ENCODE measurements at regions not wholly inside any gene's neighbourhood (a gene's known extent, or its start where the extent isn't known, plus 50 kb on each side); places are given as distances from the start of the nearest gene placed in this dataset.

DNA sequence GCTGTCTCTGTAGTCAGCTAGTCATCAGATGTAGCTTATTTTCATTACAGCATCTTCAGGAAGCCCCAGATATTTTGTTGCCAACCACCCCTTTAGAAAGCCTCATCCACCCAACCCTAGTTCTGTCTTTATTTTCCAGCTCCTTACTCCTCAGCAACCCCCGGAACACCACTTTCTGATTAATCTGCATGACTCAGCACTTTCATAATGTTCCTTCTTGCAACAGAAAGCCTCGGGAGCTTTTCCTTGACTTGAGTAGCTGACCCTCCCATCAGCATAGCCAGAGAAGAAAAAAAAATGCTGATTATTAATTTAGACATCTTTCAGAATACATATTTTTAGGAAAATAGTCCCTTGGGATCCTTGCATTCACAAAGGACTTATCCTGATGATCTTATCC, 244.0 kb upstream of the CXCL12 start:
- no peak overlapping the region for H3K27ac Mint-ChIP-seq
- H3K9me3 Mint-ChIP-seq: no peaks in the 10 kb centered on the region
- H3K36me3 Mint-ChIP-seq (ENCODE audit: low read depth): no peaks in the 10 kb centered on the region
- H3K27me3 Mint-ChIP-seq: no peaks in the 10 kb centered on the region
- ChIA-PET POLR2A (no interaction called here), CTCF (no interaction called here)
- DNase-seq: no peak
- H3K4me1 Mint-ChIP-seq: no peaks in the 10 kb centered on the region
- H3K4me3 Mint-ChIP-seq: no peak overlapping the region

DNA sequence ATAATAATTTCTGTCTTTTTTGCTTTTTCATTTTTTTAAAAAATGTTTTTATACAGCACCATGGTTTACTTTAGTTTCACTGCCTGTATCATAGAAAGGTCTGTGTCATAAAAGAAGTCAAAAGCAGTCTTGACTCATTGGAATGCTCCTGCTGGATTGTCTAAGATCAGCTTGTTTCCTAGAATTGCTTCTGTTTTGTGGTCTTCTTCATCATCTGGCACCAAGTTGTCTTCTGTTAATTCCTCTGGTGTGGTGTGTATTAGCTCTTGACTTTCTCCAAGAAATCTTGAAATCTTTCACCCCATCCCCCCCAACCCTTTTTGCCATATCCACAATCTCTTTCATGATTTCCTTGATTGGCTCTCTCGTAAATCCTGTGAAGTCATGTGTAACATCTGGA, 250.3 kb upstream of the CXCL12 start:
- CTCF ChIA-PET: no interaction called here
- Mint-ChIP-seq H3K27me3 (no peaks in the 10 kb centered on the region), H3K36me3 (ENCODE audit: low read depth) (no peaks in the 10 kb centered on the region), H3K4me1 (no peaks in the 10 kb centered on the region), H3K9me3 (no peaks in the 10 kb centered on the region), H3K4me3 (no peak overlapping the region), H3K27ac (no peak overlapping the region)
- POLR2A ChIA-PET: no interaction called here
- DNase-seq: no peak

DNA sequence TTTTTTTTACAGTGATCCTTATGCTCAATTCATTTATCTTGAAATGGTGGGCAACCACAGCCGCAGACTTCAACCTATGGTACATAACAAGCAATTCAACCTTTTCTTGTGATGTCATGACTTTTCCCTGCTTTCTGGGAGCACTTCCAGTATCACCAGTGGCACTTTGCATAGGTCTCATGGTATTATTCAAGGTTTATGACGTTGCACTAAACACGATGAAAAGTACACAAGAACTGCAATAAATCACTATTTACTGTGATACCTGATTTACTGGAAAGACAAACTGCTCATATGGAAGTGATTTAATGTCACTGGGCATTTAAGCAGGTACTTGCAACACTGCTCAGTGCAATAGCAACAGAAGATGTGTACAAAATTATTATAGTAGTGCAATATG, 251.7 kb upstream of the CXCL12 start:
- H3K9me3 Mint-ChIP-seq: no peaks in the 10 kb centered on the region
- POLR2A ChIA-PET: no interaction called here
- H3K36me3 Mint-ChIP-seq (ENCODE audit: low read depth): no peaks in the 10 kb centered on the region
- no peak overlapping the region for H3K4me3 Mint-ChIP-seq
- CTCF ChIA-PET: no interaction called here
- no peak overlapping the region for H3K27ac Mint-ChIP-seq
- H3K4me1 Mint-ChIP-seq: no peaks in the 10 kb centered on the region
- no peak for DNase-seq
- no peaks in the 10 kb centered on the region for H3K27me3 Mint-ChIP-seq

DNA sequence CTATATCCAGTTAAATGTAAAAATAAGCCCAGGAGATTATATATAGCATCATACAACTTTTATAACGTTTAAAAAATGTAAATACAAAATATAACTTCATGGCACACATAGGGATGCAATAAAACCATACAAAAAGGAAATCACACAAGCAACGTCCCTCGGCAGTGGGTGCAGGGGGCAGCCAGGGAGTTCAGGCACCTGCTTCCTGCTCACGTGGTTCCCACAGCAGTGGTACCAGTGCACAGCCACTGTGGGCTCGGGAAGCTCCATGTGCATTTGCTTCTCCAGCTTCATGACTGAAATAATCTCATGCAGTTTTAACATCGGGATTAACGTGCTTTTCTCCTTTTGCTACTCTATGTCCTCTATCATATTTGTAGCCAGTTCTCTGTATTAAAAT, 255.5 kb upstream of the CXCL12 start:
- Mint-ChIP-seq H3K27me3 (no peaks in the 10 kb centered on the region), H3K9me3 (no peaks in the 10 kb centered on the region), H3K4me3 (no peak overlapping the region), H3K36me3 (ENCODE audit: low read depth) (no peaks in the 10 kb centered on the region), H3K4me1 (no peaks in the 10 kb centered on the region), H3K27ac (no peak overlapping the region)
- CTCF ChIA-PET: no interaction called here
- no peak for DNase-seq
- POLR2A ChIA-PET: no interaction called here

DNA sequence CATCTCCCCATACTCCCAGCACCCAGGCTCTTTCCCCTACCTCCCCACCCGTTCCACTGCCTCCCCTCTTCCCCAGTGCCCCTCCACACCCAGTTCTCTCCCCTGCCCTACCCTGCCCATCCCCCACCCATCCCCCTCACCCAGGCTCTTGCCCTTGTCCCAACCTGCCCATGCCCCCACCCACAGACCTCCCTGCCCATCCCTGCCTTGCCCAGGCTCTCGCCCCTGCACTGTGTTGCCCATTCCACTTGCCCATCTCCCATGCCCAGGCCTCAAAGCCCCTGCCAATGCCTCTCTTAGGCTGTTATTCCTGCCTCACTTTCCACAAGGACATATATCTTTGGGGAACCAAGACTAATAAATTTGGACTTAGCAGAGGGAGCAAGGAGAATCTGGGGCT, 262.6 kb upstream of the CXCL12 start:
- no peaks in the 10 kb centered on the region for H3K36me3 Mint-ChIP-seq (ENCODE audit: low read depth)
- H3K4me3 Mint-ChIP-seq: no peak overlapping the region
- H3K27me3 Mint-ChIP-seq: no peaks in the 10 kb centered on the region
- DNase-seq: no peak
- no peak overlapping the region for H3K27ac Mint-ChIP-seq
- POLR2A ChIA-PET: no interaction called here
- no peaks in the 10 kb centered on the region for H3K9me3 Mint-ChIP-seq
- no peaks in the 10 kb centered on the region for H3K4me1 Mint-ChIP-seq
- CTCF ChIA-PET: no interaction called here

DNA sequence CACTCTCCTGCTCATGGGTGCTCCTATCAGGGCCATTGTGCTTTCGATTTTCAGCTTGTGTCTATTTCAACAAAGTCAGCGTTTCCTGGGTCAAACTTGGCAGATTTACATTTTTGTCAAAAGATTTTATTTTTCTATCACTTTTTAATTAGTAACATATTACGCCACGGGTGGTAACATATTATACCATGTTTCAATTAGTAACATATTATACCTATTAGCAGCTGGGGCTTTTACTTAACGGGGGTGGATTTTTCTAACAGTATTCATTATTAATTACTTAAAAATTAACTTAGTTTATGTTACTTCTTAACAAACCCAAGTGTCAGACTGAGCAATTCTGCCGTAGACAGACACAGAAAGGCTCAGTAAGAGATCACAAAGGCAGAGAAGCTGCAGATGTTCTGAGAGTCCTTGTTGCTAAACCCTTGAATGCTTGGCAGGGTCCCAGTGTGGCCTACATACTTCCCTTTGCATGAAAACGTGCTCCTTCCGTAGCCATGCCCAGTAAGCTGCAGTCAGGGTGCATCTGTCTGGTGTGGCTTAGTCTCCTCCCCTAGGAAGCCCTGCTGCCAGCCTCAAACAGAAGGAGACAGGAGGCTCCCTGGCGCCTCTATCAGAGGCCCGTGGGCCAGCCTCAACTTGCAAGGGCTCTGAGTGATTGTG, 263.1 kb upstream of the CXCL12 start:
- POLR2A ChIA-PET: no interaction called here
- no peaks in the 10 kb centered on the region for H3K9me3 Mint-ChIP-seq
- no peaks in the 10 kb centered on the region for H3K36me3 Mint-ChIP-seq (ENCODE audit: low read depth)
- no peaks in the 10 kb centered on the region for H3K27me3 Mint-ChIP-seq
- CTCF ChIA-PET: no interaction called here
- DNase-seq: no peak
- H3K27ac Mint-ChIP-seq: no peak overlapping the region
- H3K4me3 Mint-ChIP-seq: no peak overlapping the region
- H3K4me1 Mint-ChIP-seq: no peaks in the 10 kb centered on the region

DNA sequence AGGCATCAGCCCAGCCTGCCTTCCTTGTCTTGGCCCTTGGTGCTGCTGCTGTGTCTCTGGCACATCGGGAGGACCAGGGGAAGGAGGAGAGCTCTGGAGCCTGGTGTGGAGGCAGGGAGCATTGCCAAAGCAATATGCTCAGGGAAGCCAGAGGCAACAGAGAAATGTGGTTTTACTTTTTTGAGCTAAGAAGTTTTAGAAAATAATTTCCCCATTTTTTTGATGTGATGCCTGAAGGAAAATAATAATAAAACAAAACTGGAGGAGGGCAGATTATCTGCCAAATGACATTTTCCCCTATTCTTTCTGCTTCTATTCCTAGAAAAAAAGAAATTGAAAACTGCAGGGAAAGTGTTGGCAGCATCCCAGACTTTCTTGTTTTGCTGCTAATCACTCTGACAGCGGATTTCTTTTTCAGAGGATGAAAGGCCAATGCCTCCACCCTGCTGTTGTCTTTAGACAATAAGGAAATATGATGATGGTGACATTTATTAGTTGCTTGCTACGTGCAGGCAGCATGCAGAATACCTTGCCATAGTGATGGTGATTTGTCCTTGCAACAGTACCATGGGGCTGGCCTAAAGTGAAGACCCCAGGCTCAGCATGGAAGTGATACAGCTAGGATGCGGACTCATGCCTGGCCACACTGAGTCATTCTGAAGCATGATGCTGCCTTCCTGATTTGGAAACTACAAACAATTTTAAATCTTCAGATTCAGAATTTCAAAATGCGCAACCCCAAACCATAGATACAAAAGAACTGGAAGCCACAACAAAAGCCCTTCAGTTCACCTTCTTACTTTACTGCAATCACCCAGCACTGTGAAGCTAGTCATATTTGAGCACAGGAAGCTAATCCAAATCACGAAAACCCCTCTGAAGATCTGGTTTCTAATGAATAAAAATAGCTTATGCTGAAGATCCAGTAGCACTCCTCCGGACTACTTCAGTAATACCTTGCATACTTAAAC, 260.2 kb upstream of the TMEM72 start:
- Mint-ChIP-seq H3K36me3 (ENCODE audit: low read depth) (no peaks in the 10 kb centered on the region), H3K9me3 (no peaks in the 10 kb centered on the region), H3K27ac (no peak overlapping the region), H3K27me3 (no peaks in the 10 kb centered on the region), H3K4me1 (no peaks in the 10 kb centered on the region), H3K4me3 (no peak overlapping the region)
- CTCF ChIA-PET: no interaction called here
- no peak for DNase-seq
- POLR2A ChIA-PET: no interaction called here

DNA sequence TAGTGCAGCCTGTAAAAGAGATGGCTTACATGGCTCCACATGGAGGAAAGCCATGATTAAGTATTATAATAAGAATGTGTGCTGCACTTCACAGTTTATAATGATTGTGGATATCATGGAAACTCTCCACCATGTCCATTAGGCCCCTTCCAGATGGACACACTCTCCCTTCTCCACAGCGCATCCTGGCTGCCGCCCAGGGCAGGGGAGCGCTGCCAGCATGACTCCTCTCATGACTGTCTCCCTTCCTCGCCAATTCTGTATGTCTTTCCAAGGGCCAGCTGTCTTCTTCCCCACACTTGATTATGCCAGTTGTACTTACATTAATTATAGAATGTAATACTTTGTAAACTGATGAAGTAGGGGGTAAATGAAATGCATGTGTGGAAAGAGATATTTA, 259.3 kb upstream of the TMEM72 start:
- Mint-ChIP-seq H3K27ac (no peak overlapping the region), H3K36me3 (ENCODE audit: low read depth) (no peaks in the 10 kb centered on the region), H3K9me3 (no peaks in the 10 kb centered on the region), H3K27me3 (no peaks in the 10 kb centered on the region), H3K4me3 (no peak overlapping the region), H3K4me1 (no peaks in the 10 kb centered on the region)
- DNase-seq: no peak
- ChIA-PET POLR2A (no interaction called here), CTCF (no interaction called here)

DNA sequence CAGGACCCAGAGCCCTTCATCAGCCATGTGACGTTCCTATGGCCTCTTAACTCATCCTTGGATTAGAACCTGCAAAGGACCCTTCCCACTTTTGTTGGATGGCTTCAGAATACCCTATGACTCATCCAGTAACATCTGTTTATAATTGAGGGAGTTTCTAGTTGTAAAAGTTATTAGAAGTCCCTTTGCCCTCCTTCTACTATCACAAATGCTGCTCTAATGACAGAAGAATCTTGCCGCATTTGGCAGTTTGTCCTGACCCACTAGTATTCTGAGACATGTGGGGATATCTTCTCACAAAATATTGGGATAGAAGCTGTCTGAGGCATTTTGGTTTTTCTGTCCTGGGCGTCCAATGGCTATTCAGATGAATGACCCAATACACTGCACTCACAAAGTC, 251.8 kb upstream of the TMEM72 start:
- Mint-ChIP-seq H3K36me3 (ENCODE audit: low read depth) (no peaks in the 10 kb centered on the region), H3K4me3 (no peak overlapping the region), H3K4me1 (no peaks in the 10 kb centered on the region), H3K9me3 (peaks cover 4% of the 10 kb centered on the region), H3K27me3 (no peaks in the 10 kb centered on the region), H3K27ac (no peak overlapping the region)
- ChIA-PET CTCF (no interaction called here), POLR2A (no interaction called here)
- DNase-seq: no peak

DNA sequence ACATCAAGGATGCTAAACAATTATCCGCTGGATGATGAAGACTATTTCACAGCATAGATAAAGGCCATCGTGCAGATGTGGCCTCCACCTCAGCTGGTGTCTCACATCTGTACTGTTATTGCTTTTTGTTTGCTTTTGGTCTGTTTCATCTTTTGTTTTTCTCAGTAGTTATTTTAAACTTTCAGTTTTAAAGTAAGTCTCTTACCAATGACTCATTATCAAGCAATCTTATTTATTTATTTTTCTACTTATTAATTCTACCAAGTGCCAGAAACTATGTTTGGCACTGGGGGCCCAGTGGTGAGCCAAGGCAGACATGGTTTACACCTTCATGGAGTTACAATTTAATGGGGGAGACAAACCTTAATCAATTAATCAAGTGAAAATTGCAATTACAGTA, 250.9 kb upstream of the TMEM72 start:
- peaks cover 4% of the 10 kb centered on the region for H3K9me3 Mint-ChIP-seq
- ChIA-PET POLR2A (no interaction called here), CTCF (no interaction called here)
- H3K4me3 Mint-ChIP-seq: no peak overlapping the region
- H3K27me3 Mint-ChIP-seq: no peaks in the 10 kb centered on the region
- no peak overlapping the region for H3K27ac Mint-ChIP-seq
- no peaks in the 10 kb centered on the region for H3K4me1 Mint-ChIP-seq
- DNase-seq: no peak
- H3K36me3 Mint-ChIP-seq (ENCODE audit: low read depth): no peaks in the 10 kb centered on the region

DNA sequence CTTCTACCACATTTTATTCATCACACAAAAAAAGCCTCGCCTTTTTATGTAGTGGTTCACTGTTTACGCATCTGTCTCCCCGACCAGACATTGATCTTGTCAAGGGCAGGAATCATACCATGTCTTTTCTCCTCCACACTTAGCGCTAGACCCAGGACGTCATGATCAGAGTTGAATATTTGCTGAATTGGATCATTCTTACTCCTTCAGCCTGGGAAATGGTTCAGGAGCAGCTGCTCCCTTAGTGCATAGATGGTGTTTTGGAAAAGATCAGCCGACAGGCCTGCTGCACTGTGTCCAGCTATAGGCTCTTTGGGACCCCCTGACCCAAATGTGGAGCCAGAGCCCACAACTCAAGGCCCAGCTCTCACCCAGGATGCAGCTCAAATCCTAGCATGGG, 249.1 kb upstream of the TMEM72 start:
- Mint-ChIP-seq H3K27ac (no peak overlapping the region), H3K4me1 (no peaks in the 10 kb centered on the region), H3K36me3 (ENCODE audit: low read depth) (no peaks in the 10 kb centered on the region), H3K27me3 (no peaks in the 10 kb centered on the region), H3K4me3 (no peak overlapping the region), H3K9me3 (peaks cover 4% of the 10 kb centered on the region)
- DNase-seq: no peak
- ChIA-PET POLR2A (no interaction called here), CTCF (no interaction called here)

DNA sequence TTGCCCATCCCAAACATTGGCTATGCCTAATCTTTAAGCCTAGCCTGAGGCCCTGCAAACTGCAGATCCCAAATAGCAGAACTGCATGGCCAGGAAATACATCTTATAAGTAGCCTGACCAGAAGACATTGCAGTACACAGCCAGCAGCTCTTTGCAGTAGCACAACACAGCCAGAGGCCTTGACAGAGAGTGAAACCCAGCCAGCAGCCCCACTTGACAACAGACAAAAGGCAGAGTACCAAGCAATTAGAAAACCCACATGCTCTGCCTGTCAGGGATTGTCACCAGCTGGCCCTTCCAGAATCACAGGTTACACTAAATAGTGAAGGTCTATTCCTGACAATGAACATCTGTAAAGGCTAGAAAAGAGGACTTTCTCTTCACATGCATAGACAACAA, 242.8 kb upstream of the TMEM72 start:
- no peaks in the 10 kb centered on the region for H3K9me3 Mint-ChIP-seq
- H3K4me1 Mint-ChIP-seq: no peaks in the 10 kb centered on the region
- H3K4me3 Mint-ChIP-seq: no peak overlapping the region
- CTCF ChIA-PET: no interaction called here
- no peak overlapping the region for H3K27ac Mint-ChIP-seq
- H3K36me3 Mint-ChIP-seq (ENCODE audit: low read depth): no peaks in the 10 kb centered on the region
- POLR2A ChIA-PET: no interaction called here
- no peak for DNase-seq
- no peaks in the 10 kb centered on the region for H3K27me3 Mint-ChIP-seq

DNA sequence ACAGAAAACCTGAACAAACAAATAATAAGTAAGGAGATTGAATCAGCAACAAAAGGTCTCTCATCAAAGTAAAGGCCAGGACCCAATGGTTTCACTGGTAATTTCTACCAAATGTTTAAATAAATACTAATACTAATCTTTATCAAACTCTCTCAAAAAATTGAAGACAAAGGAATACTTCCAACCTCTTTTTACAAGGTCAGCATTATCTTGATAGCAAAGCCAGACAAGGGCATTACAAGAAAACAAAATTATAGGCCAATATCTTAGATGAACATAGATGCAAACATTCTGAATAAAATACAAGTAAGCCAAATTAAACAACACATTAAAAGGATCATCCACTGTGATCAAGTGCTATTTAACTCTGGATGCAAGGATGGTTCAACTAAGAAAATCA, 239.8 kb upstream of the TMEM72 start:
- ChIA-PET POLR2A (no interaction called here), CTCF (no interaction called here)
- no peak for DNase-seq
- Mint-ChIP-seq H3K36me3 (ENCODE audit: low read depth) (no peaks in the 10 kb centered on the region), H3K27ac (no peak overlapping the region), H3K9me3 (no peaks in the 10 kb centered on the region), H3K4me1 (no peaks in the 10 kb centered on the region), H3K4me3 (no peak overlapping the region), H3K27me3 (no peaks in the 10 kb centered on the region)

DNA sequence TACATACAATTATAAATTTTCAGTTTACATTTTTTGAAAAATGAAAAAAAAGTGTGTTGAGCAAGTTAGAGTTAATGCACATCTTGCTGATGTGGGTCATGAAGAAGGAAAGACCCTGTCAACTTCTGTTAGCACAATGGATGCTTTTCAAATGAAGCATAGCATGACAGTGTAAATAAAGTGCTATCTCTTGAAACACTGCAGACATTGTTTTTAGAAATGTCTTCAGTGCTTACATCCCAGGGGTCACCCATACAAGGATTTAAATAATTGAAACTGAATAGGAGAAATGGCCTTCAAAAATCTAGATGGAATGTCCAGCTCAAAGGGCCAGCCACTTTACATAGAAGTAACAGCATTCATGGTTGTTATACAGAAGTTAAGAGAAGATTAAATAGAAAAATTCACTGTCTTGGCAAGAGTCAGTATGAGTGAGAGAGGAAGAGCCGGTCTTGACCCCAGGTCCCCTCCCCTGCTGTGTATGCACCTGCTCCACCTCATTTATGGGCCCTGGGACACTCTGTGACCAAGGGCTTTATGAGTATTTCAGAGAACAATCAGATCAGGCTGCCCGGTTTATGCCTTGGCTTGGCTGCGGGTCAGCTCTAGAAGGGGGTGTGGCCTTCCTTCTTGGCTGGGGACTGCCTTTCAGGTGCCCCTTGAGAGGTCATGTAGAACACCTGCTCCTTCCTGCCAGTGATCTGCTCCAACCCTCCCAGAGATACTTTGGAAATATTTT, 237.7 kb upstream of the TMEM72 start:
- no peaks in the 10 kb centered on the region for H3K9me3 Mint-ChIP-seq
- H3K27ac Mint-ChIP-seq: no peak overlapping the region
- no peaks in the 10 kb centered on the region for H3K4me1 Mint-ChIP-seq
- ChIA-PET POLR2A (no interaction called here), CTCF (no interaction called here)
- DNase-seq: no peak
- no peaks in the 10 kb centered on the region for H3K36me3 Mint-ChIP-seq (ENCODE audit: low read depth)
- H3K4me3 Mint-ChIP-seq: no peak overlapping the region
- no peaks in the 10 kb centered on the region for H3K27me3 Mint-ChIP-seq

All from activated CD4-positive, alpha-beta memory T cell treated with anti-CD3 and anti-CD28 coated beads, Interleukin-2, amount 10 ng/mL, durations not matched to agents 7 days and 5 days (primary cell).